ENCODE measurements at regions not wholly inside any gene's neighbourhood (a gene's known extent, or its start where the extent isn't known, plus 50 kb on each side); places are given as distances from the start of the nearest gene placed in this dataset.

GRCh38 chrX:8377041-8377440 is 87.6 kb upstream of the VCX3B start:
- no peak overlapping the region for H3K4ac ChIP-seq (ENCODE audit: low read depth, low read length)
- H3K23ac ChIP-seq (ENCODE audit: insufficient read length, low read depth, low read length), result no peak overlapping the region
- H3K18ac ChIP-seq (ENCODE audit: insufficient read length, low read depth, low read length), result no peak overlapping the region
- H3K79me1 ChIP-seq (ENCODE audit: insufficient read depth, low read depth, low read length, poor library complexity, severe bottlenecking), result no peaks in the 10 kb centered on the region
- no peak overlapping the region for H2BK120ac ChIP-seq (ENCODE audit: low read depth, low read length, poor library complexity, severe bottlenecking)
- no peak overlapping the region for H3K27ac ChIP-seq (ENCODE audit: insufficient read length, low read depth, low read length)
- H2BK20ac ChIP-seq (ENCODE audit: low read depth, low read length, poor library complexity, severe bottlenecking), result no peak overlapping the region
- H2BK5ac ChIP-seq (ENCODE audit: insufficient read length, low read length), result no peak overlapping the region
- no peak overlapping the region for H3K9ac ChIP-seq (ENCODE audit: extremely low read depth, insufficient read length, low read length)
- no peak overlapping the region for H2BK12ac ChIP-seq (ENCODE audit: insufficient read length, low read depth, low read length)
- Mint-ChIP-seq H3K27me3 (ENCODE audit: low read depth) (no peaks in the 10 kb centered on the region), H3K9me3 (peaks cover 12 to 24% of the 10 kb centered on the region in 2 experiments), H3K4me3 (no peak overlapping the region), H3K4me1 (no peaks in the 10 kb centered on the region), H3K27ac (no peak overlapping the region), H3K36me3 (ENCODE audit: insufficient read depth in 1 of 3, low read depth in 3 of 3) (peaks cover 8 to 10% (median 9%) of the 10 kb centered on the region in 3 experiments; a peak in 6 of 7 replicates)
- H3T11ph ChIP-seq (ENCODE audit: low read length), result no peak overlapping the region
- WGBS (ENCODE audit: extremely low coverage, insufficient read length, low lambda C conversion rate), result no CpG with 5 or more reads among the region's 1 CpG
- H2AFZ ChIP-seq (ENCODE audit: low read length), result no peak overlapping the region
- no peak overlapping the region for H3K4me2 ChIP-seq (ENCODE audit: insufficient read depth, insufficient read length, low read length)
- no peak overlapping the region for H4K8ac ChIP-seq (replicated peaks; ENCODE audit: insufficient read length, low read depth, low read length)
- H4K91ac ChIP-seq (ENCODE audit: insufficient read length, low read depth, low read length), result no peak overlapping the region
- no peak for DNase-seq
- H2AK5ac ChIP-seq (ENCODE audit: insufficient read length, low read length), result no peak overlapping the region
- H3K27me3 ChIP-seq (ENCODE audit: insufficient read depth, low read length), result no peaks in the 10 kb centered on the region
- peaks cover 8% of the 10 kb centered on the region for H3K9me3 ChIP-seq (ENCODE audit: control insufficient read depth, low read depth, low read length)
- no peaks in the 10 kb centered on the region for H3K4me1 ChIP-seq (ENCODE audit: insufficient read depth, low read length)
- TF ChIP-seq, protein P1, sequence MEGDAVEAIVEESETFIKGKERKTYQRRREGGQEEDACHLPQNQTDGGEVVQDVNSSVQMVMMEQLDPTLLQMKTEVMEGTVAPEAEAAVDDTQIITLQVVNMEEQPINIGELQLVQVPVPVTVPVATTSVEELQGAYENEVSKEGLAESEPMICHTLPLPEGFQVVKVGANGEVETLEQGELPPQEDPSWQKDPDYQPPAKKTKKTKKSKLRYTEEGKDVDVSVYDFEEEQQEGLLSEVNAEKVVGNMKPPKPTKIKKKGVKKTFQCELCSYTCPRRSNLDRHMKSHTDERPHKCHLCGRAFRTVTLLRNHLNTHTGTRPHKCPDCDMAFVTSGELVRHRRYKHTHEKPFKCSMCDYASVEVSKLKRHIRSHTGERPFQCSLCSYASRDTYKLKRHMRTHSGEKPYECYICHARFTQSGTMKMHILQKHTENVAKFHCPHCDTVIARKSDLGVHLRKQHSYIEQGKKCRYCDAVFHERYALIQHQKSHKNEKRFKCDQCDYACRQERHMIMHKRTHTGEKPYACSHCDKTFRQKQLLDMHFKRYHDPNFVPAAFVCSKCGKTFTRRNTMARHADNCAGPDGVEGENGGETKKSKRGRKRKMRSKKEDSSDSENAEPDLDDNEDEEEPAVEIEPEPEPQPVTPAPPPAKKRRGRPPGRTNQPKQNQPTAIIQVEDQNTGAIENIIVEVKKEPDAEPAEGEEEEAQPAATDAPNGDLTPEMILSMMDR (conservative IDR thresholded peaks at IDR 0.05), result no peak
- H3K79me2 ChIP-seq (ENCODE audit: insufficient read depth, low read length), result no peaks in the 10 kb centered on the region
- H4K20me1 ChIP-seq (ENCODE audit: control insufficient read depth, insufficient read depth, insufficient read length), result no peaks in the 10 kb centered on the region
- H2BK15ac ChIP-seq (ENCODE audit: low read depth, low read length), result no peak overlapping the region
- H3K23me2 ChIP-seq (ENCODE audit: insufficient read length, low read depth, low read length, poor library complexity, severe bottlenecking), result no peaks in the 10 kb centered on the region
- no peak overlapping the region for H4K5ac ChIP-seq (ENCODE audit: insufficient read length, low read depth, low read length)
- no peak overlapping the region for H3K14ac ChIP-seq (ENCODE audit: insufficient read depth, low read length)
- H3K56ac ChIP-seq (ENCODE audit: insufficient read length, low read depth, low read length), result no peak overlapping the region

Measured in H9 (cell line).